Mucosa of descending colon (tissue), 3 donors: ENCODE measurements at regions not wholly inside any gene's neighbourhood (a gene's known extent, or its start where the extent isn't known, plus 50 kb on each side); places are given as distances from the start of the nearest gene placed in this dataset.
"Not testable (repeated sequence)": the region's sequence is repeated elsewhere in the genome, so short reads cannot be mapped to it uniquely, and the experiment has no call there.

Source experiments
- ATAC-seq: fragments of 200-7000 bp; cut with Tn5 transposase; one replicate; pipeline ENCODE4 v1.9.1; 2020; ENCODE audit warnings: mild to moderate bottlenecking, moderate library complexity
- DNase-seq, 3 donors: peaks; one replicate each; pipeline ENCODE4 v3.0.0-alpha.2; 2020
- H3K36me3 ChIP-seq: fragments of 200-600 bp; one replicate; pipeline ENCODE4 v1.8.0; 2021; ENCODE audit warnings: low read depth, mild to moderate bottlenecking
- H3K4me1 ChIP-seq: fragments of 200-600 bp; one replicate; pipeline ENCODE4 v1.8.0; 2021; ENCODE audit warnings: low read depth, mild to moderate bottlenecking
- H3K4me3 ChIP-seq: fragments of 200-600 bp; one replicate; pipeline ENCODE4 v1.8.0; 2021; ENCODE audit warnings: mild to moderate bottlenecking
- H3K9me3 ChIP-seq: fragments of 200-600 bp; one replicate; pipeline ENCODE4 v1.8.0; 2021; ENCODE audit warnings: mild to moderate bottlenecking
- CTCF ChIP-seq: fragments of 200-600 bp; IDR thresholded peaks from one replicate; pipeline ENCODE4 v1.8.0; 2022; ENCODE audit warnings: antibody characterized with exemption, mild to moderate bottlenecking
- intact Hi-C, 2 donors: fragments of 100-400 bp; cut with DNase I in 1 of 2; cut with micrococcal nuclease in 1 of 2; formaldehyde crosslinking; loops; one replicate each; pipeline versions ENCODE4 v1.11.0 to v1.11.1; 2022; cut with DNase I, micrococcal nuclease
- donor health status: DM: no; HTN: no; CAD: no; lungs with moderate emphysema.
- donor health status: DM: no; HTN: no; CAD: no.
- donor health status: DM: no; HTN: yes; CAD: no.

GRCh38 chr6:159633196-159633595, 59.8 kb downstream of the SOD2 start:
- no peaks in the 10 kb centered on the region for H3K36me3 ChIP-seq
- intact Hi-C loops: no loop called here

GRCh38 chr6:159631886-159632285, 61.2 kb downstream of the SOD2 start:
- Histone ChIP-seq H3K9me3 (no peaks in the 10 kb centered on the region), H3K36me3 (no peaks in the 10 kb centered on the region), H3K4me3 (no peak overlapping the region), H3K4me1 (no peaks in the 10 kb centered on the region)
- no peak for ATAC-seq
- no peak for TF ChIP-seq CTCF
- DNase-seq: no peak
- intact Hi-C loops: no loop called here

More at GRCh38 chr6:159633196-159633595, 59.8 kb downstream of the SOD2 start:
- Histone ChIP-seq H3K4me3 (no peak overlapping the region), H3K4me1 (no peaks in the 10 kb centered on the region), H3K9me3 (no peaks in the 10 kb centered on the region)
- TF ChIP-seq CTCF: no peak
- no peak for ATAC-seq
- no peak for DNase-seq

- intact Hi-C loops: no loop called here
- no peak for ATAC-seq
- Histone ChIP-seq H3K36me3 (no peaks in the 10 kb centered on the region), H3K9me3 (no peaks in the 10 kb centered on the region), H3K4me1 (no peaks in the 10 kb centered on the region), H3K4me3 (no peak overlapping the region)
- no peak for TF ChIP-seq CTCF
- DNase-seq: no peak
Observed at GRCh38 chr6:159627939-159628338, 65.1 kb downstream of the SOD2 start.

GRCh38 chr6:159626506-159626905, 66.5 kb downstream of the SOD2 start:
- H3K4me3 ChIP-seq, H3K4me1 ChIP-seq, H3K9me3 ChIP-seq, DNase-seq, ATAC-seq, intact Hi-C loops, H3K36me3 ChIP-seq: not testable (repeated sequence)

GRCh38 chr6:159623156-159623555, 69.9 kb downstream of the SOD2 start:
- Histone ChIP-seq H3K4me3 (no peak overlapping the region), H3K4me1 (no peaks in the 10 kb centered on the region), H3K36me3 (no peaks in the 10 kb centered on the region), H3K9me3 (no peaks in the 10 kb centered on the region)
- ATAC-seq: no peak
- intact Hi-C loops: no loop called here
- DNase-seq: no peak
- TF ChIP-seq CTCF: no peak

GRCh38 chr6:159620947-159621346, 72.1 kb downstream of the SOD2 start:
- no peak for ATAC-seq
- Histone ChIP-seq H3K36me3 (no peaks in the 10 kb centered on the region), H3K9me3 (peaks cover 10% of the 10 kb centered on the region), H3K4me3 (no peak overlapping the region), H3K4me1 (no peaks in the 10 kb centered on the region)
- intact Hi-C loops: no loop called here
- TF ChIP-seq CTCF: no peak
- no peak for DNase-seq
